GM19452 (cell line): ENCODE measurements at regions not wholly inside any gene's neighbourhood (a gene's known extent, or its start where the extent isn't known, plus 50 kb on each side); places are given as distances from the start of the nearest gene placed in this dataset.
"Not testable (repeated sequence)": the region's sequence is repeated elsewhere in the genome, so short reads cannot be mapped to it uniquely, and the experiment has no call there.

ENCODE experiments used
- ATAC-seq: cut with Tn5 transposase; IDR thresholded peaks from one replicate; pipeline ENCODE4 v1.9.1; 2021; ENCODE audit not compliant: unreplicated experiment

- ATAC-seq: no peak
Observed at GRCh38 chr17:30589431-30589830, 112.2 kb downstream of the GOSR1 start.

GRCh38 chr17:30588798-30589247 lies 111.6 kb downstream of the GOSR1 start:
- no peak for ATAC-seq

GRCh38 chr17:30586818-30587595 lies 109.8 kb downstream of the GOSR1 start:
- ATAC-seq: no peak

GRCh38 chr17:30584810-30585209 lies 107.6 kb downstream of the GOSR1 start:
- ATAC-seq: no peak

- ATAC-seq: no peak
Observed at GRCh38 chr17:30580916-30581315, 103.7 kb downstream of the GOSR1 start.

GRCh38 chr17:30579610-30580315 lies 102.6 kb downstream of the GOSR1 start:
- no peak for ATAC-seq

GRCh38 chr17:30578015-30578717 lies 101.0 kb downstream of the GOSR1 start:
- ATAC-seq: not testable (repeated sequence)
